HUES48 (cell line): ENCODE measurements at regions not wholly inside any gene's neighbourhood (a gene's known extent, or its start where the extent isn't known, plus 50 kb on each side); places are given as distances from the start of the nearest gene placed in this dataset.
"Not testable (repeated sequence)": the region's sequence is repeated elsewhere in the genome, so short reads cannot be mapped to it uniquely, and the experiment has no call there.

Experiments
- H3K27ac ChIP-seq: one replicate; pipeline ENCODE4 v1.7.0; 2013; ENCODE audit warnings: low read depth, low read length, inconsistent platforms
- H3K27me3 ChIP-seq: 2 replicates; pipeline ENCODE4 v1.6.1; 2013; ENCODE audit warnings: mild to moderate bottlenecking, low read length; ENCODE audit not compliant: control insufficient read depth, insufficient read depth
- H3K36me3 ChIP-seq: 2 replicates; pipeline ENCODE4 v1.6.1; 2013; ENCODE audit warnings: low read length; ENCODE audit not compliant: control insufficient read depth, insufficient read depth
- H3K4me1 ChIP-seq: 2 replicates; pipeline ENCODE4 v1.6.1; 2013; ENCODE audit warnings: mild to moderate bottlenecking, low read length; ENCODE audit not compliant: control insufficient read depth, insufficient read depth
- H3K4me3 ChIP-seq: 2 replicates; pipeline ENCODE4 v1.5.1; 2013; ENCODE audit warnings: mild to moderate bottlenecking, low read depth, low read length
- H3K9ac ChIP-seq: 2 replicates; pipeline ENCODE4 v1.6.1; 2013; ENCODE audit warnings: mild to moderate bottlenecking, low read depth, low read length, moderate library complexity
- H3K9me3 ChIP-seq: 2 replicates; pipeline ENCODE4 v1.6.1; 2013; ENCODE audit warnings: low read length; ENCODE audit not compliant: control insufficient read depth, insufficient read depth

DNA sequence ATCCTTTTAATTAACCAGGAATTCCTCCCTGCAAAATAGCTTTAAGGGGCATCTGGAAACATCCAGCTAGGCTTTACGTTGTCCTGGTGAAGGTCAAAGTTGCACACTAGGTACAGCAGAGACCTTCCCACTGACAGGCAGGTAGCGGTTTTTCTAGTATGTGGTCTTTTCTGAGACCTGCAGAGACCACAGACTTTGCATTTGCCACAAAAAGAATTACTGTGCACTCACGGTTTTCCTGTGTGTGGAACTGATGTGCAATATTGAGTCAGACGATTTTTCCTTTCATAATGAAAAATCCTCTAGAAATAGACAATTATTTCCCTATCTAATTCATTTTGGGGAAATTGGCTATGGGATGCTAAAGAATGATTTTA is 417.0 kb upstream of the ADAMTSL1 start:
- no peak overlapping the region for H3K27ac ChIP-seq
- H3K9ac ChIP-seq = no peak overlapping the region
- no peaks in the 10 kb centered on the region for H3K27me3 ChIP-seq
- no peaks in the 10 kb centered on the region for H3K9me3 ChIP-seq
- H3K4me3 ChIP-seq = no peak overlapping the region
- no peaks in the 10 kb centered on the region for H3K36me3 ChIP-seq
- H3K4me1 ChIP-seq = no peaks in the 10 kb centered on the region

DNA sequence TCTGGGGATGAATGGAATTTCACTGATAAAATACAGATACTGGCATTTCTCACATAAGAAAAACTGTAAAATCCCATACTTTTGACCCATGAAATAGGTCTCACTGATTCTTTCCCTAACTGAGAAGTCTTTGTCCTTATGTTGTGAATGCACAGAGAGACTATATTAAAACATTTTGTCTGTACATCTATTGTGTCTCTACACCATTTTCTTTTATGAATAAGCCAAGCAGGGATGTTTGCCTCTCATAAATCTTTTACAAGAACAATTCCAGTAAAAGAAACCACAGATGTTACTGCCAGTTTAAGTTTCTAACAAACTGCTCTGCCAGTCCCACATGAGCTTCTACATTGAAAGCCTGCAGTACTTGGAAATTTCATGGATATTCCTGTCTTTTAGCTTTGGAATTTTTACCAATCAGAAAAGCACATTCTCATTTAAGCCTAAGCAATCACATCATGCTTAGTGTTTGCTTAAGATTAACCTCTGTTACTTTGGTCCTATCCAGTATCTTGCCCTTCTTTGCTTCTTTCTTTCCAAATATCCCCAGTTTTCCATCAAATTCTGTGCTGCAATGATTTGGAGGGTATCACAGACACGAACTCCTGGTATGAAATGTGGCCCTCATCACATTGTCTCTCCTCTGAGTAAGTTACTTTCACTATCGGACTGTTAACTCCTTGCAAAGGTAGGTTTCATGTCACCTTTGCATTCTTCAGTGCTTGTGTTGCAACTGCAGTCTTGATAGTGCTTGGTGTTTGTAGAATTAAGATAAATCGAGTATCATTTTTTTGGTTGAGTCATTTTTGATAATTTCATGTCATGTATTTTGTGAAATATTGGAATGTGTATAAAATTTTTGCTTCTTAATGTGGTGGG is 415.1 kb upstream of the ADAMTSL1 start:
- H3K27me3 ChIP-seq = no peaks in the 10 kb centered on the region
- no peak overlapping the region for H3K27ac ChIP-seq
- no peak overlapping the region for H3K4me3 ChIP-seq
- H3K4me1 ChIP-seq = no peaks in the 10 kb centered on the region
- no peaks in the 10 kb centered on the region for H3K36me3 ChIP-seq
- H3K9me3 ChIP-seq = no peaks in the 10 kb centered on the region
- H3K9ac ChIP-seq = no peak overlapping the region

DNA sequence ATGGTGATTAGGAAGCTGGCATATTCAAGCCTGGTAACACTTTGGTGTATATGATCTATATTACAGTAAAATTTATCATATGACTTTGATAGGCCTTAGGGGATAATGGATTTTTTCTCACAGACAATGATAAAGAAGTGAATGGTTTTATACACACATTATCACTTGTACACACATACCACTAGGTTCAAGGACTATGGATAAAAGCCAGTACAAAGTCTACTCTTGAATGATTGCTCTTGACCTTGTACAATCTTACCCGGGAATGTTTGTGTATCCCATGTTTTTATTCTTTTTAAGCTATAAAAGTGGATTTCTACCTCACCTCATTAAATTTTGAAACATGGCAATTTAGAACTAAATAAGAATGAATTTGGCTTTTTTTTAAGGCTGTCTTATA is 414.5 kb upstream of the ADAMTSL1 start:
- H3K9me3 ChIP-seq = no peaks in the 10 kb centered on the region
- H3K4me3 ChIP-seq = no peak overlapping the region
- H3K4me1 ChIP-seq = no peaks in the 10 kb centered on the region
- H3K27ac ChIP-seq = no peak overlapping the region
- no peaks in the 10 kb centered on the region for H3K27me3 ChIP-seq
- no peaks in the 10 kb centered on the region for H3K36me3 ChIP-seq
- H3K9ac ChIP-seq = no peak overlapping the region

DNA sequence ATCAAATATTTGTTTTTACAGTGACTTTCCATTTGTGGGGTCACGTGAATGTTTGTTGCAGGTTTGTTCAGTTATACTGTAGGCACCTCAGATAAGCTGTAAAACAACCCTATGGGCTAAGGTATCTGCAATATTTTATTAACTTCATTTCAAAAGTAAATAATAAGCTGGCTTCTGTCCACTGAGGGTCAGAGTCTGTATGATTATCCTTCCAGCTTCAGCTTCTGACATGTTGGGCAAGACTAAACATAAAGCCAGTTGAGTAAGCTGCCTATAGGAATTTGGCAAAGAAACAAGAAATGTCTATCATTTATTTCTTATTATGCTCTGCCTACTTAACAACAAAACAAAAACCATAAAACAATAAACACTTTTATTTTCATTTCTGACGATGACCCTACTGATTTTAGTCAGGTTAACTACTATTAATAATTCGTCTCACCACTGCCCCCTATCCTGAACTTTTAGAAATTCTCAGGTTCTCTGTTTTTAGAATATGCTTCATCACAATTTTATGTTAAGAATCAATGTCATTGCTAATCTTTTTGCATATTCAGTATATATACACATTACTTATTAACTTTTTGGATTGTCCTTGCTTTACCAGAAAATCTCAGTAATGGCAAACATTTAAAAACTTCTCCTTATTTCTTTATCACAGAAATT is 413.6 kb upstream of the ADAMTSL1 start:
- no peaks in the 10 kb centered on the region for H3K27me3 ChIP-seq
- H3K36me3 ChIP-seq = no peaks in the 10 kb centered on the region
- no peak overlapping the region for H3K27ac ChIP-seq
- H3K9me3 ChIP-seq = no peaks in the 10 kb centered on the region
- H3K4me1 ChIP-seq = no peaks in the 10 kb centered on the region
- H3K4me3 ChIP-seq = no peak overlapping the region
- H3K9ac ChIP-seq = no peak overlapping the region

DNA sequence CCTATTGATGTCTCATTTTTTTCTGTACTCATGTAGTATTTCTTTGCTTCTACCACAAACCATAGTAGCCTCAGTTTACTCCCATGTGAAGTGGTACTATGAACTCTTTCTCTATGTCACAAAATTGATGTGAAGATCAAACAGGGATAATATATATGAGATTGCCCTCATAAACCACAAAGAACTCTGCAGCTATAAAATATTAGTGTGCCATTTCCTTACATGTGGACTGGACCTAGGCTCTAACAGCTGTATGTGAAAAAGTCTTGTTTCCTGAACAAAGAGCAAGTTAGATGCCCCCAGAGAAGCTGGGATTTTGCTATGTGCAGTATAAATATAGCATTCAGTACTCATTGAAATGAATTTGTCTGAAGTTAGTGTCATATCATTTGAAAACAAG is 412.6 kb upstream of the ADAMTSL1 start:
- no peaks in the 10 kb centered on the region for H3K4me1 ChIP-seq
- no peak overlapping the region for H3K4me3 ChIP-seq
- H3K27me3 ChIP-seq = no peaks in the 10 kb centered on the region
- H3K27ac ChIP-seq = no peak overlapping the region
- H3K9ac ChIP-seq = no peak overlapping the region
- H3K9me3 ChIP-seq = no peaks in the 10 kb centered on the region
- H3K36me3 ChIP-seq = no peaks in the 10 kb centered on the region

DNA sequence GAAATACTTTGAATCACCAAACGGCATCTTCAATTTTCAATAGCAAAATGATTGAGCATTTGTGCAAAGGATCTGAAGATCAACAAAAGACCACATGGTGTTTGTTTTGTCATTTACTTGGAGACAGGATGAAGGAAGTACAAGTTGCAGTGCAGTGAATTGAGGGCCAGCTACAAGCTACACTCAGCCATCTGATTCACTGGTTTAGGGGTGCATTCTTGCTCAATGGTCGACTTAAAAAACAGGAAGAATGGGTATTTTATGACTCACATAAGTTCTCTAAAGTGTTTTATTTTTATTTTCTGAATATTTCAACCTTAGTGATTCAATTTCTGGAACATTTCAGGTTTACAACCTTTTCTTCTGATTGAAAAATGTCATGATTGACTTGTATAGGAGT is 412.1 kb upstream of the ADAMTSL1 start:
- H3K4me1 ChIP-seq = no peaks in the 10 kb centered on the region
- H3K27me3 ChIP-seq = no peaks in the 10 kb centered on the region
- no peak overlapping the region for H3K27ac ChIP-seq
- H3K9me3 ChIP-seq = no peaks in the 10 kb centered on the region
- no peak overlapping the region for H3K4me3 ChIP-seq
- no peak overlapping the region for H3K9ac ChIP-seq
- no peaks in the 10 kb centered on the region for H3K36me3 ChIP-seq

DNA sequence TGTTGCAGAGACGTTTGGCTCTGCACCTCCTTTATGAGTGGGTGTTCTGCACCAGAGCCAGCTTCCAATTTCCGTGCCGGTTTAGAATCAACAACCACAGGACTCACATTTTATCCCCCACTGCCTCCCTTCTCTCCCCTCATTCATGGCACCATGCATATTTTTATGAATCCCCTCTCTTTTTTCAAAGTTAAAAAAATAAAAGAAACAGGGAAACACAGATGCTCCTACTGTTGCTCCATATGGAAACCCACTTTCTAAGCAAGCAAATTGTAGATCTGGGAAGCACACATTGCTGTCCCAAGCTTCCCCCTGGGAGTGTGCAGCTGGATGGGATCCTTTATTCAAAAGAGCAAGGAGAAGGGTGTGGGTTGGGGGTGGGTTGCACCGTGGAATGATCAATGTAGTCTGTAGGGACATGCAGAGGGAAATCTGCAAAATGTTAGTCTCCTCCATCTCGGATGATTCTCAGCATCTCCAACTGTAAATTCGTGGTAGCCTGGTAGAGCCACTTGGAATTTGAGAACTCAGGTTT is 410.0 kb upstream of the ADAMTSL1 start:
- Histone ChIP-seq H3K9ac (no peak overlapping the region), H3K27me3 (no peaks in the 10 kb centered on the region), H3K36me3 (no peaks in the 10 kb centered on the region), H3K4me3 (no peak overlapping the region), H3K9me3 (no peaks in the 10 kb centered on the region), H3K27ac (no peak overlapping the region), H3K4me1 (no peaks in the 10 kb centered on the region)

DNA sequence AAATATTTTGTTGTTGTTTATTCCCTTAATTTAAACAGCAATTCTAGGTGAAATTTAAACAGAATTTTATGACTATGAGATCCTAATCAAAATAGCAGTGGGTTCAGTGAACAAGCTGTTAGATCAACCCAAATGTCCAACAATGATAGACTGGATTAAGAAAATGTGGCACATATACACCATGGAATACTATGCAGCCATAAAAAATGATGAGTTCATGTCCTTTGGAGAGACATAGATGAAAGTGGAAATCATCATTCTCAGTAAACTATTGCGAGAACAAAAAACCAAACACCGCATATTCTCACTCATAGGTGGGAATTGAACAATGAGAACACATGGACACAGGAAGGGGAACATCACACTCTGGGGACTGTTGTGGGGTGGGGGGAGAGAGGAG is 407.3 kb upstream of the ADAMTSL1 start:
- not testable (repeated sequence) for H3K9ac ChIP-seq, H3K4me1 ChIP-seq, H3K4me3 ChIP-seq, H3K9me3 ChIP-seq, H3K27ac ChIP-seq, H3K36me3 ChIP-seq, H3K27me3 ChIP-seq

DNA sequence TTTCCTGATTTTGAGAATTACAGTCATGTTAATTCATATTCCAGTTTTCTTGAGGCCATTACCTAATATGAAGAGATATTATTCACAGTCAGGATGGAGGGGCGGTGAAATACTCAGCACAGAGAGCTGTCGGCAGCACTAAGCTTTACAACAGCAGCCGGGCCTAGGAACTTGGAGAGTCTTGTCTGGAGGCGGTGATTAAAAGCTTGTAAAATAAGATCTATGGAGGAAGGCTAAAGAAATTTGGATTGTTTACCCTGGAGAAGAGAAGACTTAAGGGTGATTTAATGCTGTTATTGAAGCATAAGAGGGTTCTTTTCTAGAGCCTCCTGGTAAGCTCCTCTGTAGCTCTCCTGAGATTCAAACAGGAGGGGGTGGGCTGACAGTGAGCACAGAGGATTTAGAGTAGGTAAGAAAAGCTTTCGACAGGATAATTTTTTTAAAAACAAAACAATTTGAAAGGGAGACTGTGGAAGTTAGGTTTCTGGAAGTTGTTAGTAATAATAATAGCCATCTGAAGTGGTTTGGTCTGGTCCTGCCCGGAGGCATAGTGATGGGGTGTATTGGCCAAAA is 406.3 kb upstream of the ADAMTSL1 start:
- Histone ChIP-seq H3K9ac (no peak overlapping the region), H3K36me3 (no peaks in the 10 kb centered on the region), H3K27ac (no peak overlapping the region), H3K27me3 (no peaks in the 10 kb centered on the region), H3K4me3 (no peak overlapping the region), H3K9me3 (no peaks in the 10 kb centered on the region), H3K4me1 (no peaks in the 10 kb centered on the region)

DNA sequence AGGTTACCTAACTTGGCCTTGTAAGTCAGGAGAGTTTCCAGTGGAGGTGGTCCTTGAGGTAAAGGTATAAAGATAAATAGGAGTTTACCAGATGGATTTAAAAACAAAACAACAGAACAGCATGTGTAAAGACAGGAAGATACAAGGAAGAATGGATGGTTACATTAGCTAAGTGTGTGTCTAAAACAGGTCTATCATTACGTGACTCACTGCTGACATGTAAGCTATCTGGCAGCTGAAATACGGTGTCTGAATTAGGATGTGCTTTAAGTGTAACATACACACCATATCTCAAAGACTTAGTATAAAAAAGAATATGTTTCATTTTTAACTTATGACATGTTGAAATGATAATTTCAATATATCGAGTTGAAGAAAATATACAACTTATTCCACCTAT is 405.1 kb upstream of the ADAMTSL1 start:
- Histone ChIP-seq H3K27ac (no peak overlapping the region), H3K9ac (no peak overlapping the region), H3K9me3 (no peaks in the 10 kb centered on the region), H3K36me3 (no peaks in the 10 kb centered on the region), H3K4me1 (no peaks in the 10 kb centered on the region), H3K4me3 (no peak overlapping the region), H3K27me3 (no peaks in the 10 kb centered on the region)

DNA sequence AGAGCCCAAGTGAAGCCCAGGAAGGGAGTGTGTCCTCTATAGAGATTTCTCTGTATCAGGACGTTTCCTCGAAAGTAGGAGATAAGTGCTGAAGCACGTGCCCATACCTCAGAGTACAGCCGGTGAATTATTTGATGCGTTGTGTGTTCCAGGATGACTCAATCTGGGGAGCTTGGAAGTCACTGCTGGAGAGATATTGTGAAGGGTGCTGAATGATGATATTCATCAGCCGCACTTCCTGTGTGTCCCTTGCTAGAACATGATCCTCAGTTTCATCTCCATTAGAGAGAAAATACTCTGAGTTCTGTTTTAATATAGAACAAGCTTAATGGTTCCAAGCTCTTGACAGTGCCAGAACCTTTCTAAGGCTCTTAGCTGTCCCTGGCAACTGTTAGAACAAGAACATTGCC is 402.3 kb upstream of the ADAMTSL1 start:
- Histone ChIP-seq H3K27ac (no peak overlapping the region), H3K9ac (no peak overlapping the region), H3K36me3 (no peaks in the 10 kb centered on the region), H3K4me1 (no peaks in the 10 kb centered on the region), H3K27me3 (no peaks in the 10 kb centered on the region), H3K4me3 (no peak overlapping the region), H3K9me3 (no peaks in the 10 kb centered on the region)
